HG03575 (cell line): ENCODE measurements at regions not wholly inside any gene's neighbourhood (a gene's known extent, or its start where the extent isn't known, plus 50 kb on each side); places are given as distances from the start of the nearest gene placed in this dataset.
"Not testable (repeated sequence)": the region's sequence is repeated elsewhere in the genome, so short reads cannot be mapped to it uniquely, and the experiment has no call there.

Source experiments
- ATAC-seq: cut with Tn5 transposase; IDR thresholded peaks from one replicate; pipeline ENCODE4 v1.9.1; 2021; ENCODE audit not compliant: unreplicated experiment, insufficient number of reproducible peaks, low FRiP score; ENCODE audit errors: extremely low read depth

DNA sequence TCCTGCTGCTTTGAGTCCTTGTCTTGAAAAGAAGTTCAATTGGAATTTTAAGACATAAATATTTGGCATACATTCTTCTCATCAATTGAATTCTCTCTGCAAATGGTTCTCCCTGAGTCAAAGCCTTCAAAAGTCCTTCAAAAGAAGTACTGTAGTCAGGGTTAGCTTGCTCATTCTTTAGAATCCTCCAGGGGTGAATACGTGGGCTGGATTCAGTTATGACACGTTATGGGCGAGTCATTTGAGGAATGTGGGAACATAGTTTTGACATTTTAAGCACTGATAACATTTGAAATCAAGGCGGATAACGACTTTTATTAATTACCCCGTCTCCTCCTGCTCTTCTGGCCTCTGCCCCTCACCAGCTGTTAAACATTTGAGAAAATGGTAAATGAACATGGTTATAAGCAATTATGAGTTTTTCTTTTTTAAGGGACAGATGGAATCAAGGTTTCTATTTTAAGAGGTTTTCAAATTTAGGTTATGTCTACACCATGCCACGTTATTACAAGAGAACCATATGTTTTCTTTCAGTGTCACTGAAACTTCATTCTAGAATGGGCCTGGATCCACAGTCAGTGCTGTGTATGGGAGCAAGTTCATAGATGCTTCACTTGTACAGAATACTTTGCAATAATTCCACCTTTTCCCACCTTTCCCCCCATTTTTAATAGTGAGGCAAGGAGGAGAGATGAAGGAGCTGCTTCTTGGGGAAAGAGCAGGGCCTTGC lies 273.1 kb downstream of the TSN start:
- no peak for ATAC-seq

DNA sequence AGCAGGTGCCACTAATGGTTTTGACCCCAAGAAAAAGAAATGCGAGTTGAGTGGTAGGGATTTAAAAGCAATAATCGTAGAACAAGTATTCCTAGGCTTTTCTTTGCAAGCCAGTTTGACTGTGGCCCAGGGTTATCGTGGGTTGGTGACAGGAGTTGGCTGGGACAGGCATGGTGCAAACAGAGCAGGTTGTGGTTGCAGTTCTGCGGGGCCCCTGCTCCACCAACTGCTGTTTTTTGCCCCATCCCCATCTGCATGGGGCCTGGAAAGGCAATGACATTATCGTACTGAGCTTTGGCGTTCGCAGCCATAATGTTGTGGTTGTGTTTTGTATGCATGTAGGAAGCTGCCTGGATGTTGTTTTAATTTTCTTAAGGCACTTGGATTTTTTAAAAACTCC lies 274.0 kb downstream of the TSN start:
- ATAC-seq: no peak

DNA sequence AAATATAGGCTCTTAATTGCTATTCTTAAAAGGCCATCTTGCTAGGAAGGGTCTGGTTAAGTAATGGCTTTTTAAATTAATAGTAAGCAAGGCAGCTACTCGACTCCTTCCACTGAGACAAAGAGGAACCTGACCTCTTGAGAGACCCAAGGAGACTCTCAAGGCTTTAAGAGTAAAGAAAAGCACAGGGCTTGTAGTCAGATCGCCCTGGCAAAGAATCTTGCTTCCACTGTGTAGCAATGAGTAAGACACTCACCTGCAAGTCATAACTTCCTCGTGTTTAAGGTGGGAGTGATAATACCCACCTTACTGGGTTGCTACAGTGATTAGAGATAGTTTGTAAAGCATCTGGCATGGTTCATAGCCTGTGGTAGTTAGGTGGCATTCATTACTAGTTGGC lies 274.5 kb downstream of the TSN start:
- ATAC-seq: no peak

DNA sequence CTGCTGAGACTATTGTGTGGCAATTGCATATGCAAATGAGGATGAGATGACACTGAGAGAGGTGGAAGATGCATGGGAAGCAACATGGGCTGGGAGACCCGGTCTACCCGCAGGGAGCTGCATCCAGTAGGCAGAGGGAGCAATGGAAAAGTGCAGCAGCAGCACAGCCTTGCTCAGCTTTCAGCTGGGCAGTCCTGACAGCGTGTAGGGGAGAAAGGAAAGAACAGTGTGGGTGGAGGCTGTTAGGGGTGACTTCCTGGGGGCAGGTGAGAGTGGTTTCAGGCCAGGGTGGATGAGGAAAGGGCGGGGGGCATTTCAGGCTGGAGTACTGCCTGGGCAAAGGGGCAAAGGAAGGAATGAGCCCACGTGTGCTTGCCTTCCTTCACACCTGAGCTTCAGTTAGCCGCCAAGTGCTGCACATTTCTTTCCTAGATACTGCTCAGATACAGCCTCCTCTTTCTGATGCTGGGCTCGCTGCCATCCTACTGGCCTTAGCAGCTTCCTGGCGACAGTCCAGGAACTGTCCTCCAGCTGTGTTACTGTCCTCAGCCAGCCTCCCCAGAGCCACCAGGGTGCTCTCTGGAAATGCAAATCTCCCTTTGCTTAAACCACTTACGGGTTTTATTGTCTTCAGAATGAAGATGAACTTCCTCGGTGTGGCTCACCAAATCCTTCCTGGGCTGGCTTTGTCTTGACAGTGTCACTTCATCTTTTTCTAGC lies 276.3 kb downstream of the TSN start:
- ATAC-seq: no peak

DNA sequence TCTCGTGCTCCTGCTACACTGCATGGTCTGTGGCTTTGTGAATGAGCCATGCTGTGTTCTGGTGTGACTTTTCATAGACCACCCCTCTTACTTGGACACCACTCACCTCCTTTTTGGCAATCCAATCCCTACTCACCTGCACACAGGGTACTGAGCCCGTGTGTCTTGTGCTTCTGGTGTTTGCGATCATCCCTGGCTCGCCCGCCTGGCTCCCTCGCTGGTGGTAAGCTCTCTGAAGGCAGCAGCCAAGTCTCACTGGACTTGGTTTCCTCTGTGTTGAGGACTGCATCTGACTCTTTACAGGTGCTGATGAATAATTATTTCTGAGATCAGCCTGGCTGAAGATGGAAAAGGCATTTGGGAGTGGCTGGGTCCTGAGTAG lies 276.8 kb downstream of the TSN start:
- no peak for ATAC-seq

DNA sequence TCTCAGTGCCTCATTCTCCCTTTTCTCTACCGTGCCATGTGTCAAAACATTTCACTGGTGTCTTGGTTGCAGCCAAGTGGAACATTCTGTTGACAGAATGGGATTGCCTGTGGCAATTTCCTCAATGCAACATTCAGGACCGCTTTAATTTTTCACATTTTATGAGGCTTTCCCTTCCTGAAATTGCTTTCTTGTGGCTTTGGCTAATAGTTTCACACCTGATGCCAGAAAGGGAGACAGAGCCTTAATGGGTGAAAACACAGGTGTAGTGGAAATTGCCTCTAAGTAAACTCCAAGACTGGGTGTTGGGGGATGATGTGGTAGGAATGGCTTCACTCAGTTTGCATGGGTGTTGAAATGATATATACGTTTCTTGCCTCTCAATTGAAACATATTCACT lies 278.3 kb downstream of the TSN start:
- ATAC-seq: no peak

DNA sequence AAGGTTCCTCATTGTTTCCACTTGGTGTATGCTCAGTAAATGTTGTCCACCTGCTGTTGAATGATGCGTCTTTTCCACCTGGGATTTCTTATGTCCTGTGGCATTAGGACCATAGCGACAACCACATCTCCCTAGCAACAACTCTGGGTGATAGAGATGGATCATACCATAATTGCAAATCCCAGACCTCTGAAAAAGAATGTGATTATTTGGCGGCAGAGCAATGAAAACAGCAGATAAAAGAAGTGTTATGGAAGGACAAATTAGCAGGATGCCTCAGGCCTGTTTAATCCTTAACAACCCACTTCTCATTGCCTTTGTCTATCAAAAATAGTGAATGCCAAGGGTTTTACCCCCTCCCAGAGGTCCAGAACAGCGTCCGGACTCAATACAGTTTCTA lies 278.9 kb downstream of the TSN start:
- no peak for ATAC-seq

DNA sequence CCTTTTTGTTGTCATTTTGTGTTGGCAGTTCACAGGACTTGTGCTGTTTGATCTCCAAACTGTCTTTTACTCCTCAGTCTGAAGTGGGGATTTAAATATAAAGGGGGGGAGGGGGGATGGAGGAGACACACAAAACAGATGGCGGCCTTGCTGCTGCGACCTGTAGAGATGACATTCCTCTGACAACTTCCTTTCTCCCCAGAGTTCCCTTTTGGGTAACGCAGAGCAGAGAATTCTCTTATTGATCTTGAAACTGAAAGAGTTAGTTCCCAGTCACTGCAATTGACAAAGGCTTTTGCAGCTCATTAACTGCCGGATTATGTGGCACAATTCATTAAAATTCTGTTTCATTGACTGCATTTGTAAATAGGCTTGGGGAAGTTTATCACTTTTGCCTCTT lies 279.3 kb downstream of the TSN start:
- ATAC-seq: no peak

DNA sequence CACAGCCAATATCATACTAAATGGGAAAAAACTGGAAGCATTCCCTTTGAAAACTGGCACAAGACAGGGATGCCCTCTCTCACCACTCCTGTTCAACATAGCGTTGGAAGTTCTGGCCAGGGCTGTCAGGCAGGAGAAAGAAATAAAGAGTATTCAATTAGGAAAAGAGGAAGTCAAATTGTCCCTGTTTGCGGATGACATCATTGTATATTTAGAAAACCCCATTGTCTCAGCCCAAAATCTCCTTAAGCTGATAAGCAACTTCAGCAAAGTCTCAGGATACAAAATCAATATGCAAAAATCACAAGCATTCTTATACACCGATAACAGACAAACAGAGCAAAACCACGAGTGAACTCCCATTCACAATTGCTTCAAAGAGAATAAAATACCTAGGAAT lies 283.4 kb downstream of the TSN start:
- not testable (repeated sequence) for ATAC-seq

DNA sequence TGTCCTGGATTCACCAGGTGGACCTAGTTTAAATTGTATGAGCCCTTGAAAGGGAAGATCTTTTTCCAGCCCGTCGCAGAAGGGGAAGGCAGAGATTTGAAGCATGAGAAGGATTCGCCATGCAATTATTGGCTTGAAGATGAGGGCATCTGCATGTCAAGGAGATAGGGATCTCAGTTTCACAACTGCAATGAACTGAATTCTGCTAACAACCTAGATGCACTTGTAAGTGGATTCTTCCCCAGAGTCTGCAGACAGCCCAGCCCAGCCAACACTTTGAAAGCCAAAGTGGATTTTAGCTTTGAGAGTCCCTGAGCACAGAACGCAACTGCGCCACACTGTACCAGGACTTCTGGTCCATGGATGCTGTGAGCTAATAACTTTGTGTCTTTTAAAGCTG lies 286.0 kb downstream of the TSN start:
- ATAC-seq: no peak

DNA sequence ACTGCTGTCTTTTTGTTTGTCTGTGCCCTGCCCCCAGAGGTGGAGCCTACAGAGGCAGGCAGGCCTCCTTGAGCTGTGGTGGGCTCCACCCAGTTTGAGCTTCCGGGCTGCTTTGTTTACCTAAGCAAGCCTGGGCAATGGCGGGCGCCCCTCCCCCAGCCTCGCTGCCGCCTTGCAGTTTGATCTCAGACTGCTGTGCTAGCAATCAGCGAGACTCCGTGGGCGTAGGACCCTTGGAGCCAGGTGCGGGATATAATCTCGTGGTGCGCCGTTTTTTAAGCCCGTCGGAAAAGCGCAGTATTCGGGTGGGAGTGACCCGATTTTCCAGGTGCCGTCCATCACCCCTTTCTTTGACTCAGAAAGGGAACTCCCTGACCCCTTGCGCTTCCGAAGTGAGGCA lies 296.2 kb downstream of the TSN start:
- not testable (repeated sequence) for ATAC-seq

DNA sequence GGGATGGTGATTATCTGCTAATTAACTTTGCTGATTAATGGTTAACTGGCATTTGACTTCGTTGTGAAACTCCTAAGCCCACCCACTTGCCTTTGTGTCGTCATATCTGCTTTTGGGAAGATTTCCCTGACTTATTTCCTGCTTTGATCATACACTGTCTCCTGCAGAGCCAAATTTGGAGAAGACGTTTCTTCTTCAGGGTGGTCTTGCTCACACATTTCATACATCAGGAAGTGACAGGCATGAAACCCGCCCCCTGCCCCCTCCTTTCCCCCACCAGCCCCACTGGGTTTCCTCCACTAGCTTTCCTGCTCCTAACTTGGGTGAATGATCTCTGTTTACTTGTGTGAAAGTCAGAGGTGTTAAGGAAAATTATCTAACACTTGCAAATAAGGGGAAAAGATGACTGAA lies 300.1 kb downstream of the TSN start:
- ATAC-seq: no peak

DNA sequence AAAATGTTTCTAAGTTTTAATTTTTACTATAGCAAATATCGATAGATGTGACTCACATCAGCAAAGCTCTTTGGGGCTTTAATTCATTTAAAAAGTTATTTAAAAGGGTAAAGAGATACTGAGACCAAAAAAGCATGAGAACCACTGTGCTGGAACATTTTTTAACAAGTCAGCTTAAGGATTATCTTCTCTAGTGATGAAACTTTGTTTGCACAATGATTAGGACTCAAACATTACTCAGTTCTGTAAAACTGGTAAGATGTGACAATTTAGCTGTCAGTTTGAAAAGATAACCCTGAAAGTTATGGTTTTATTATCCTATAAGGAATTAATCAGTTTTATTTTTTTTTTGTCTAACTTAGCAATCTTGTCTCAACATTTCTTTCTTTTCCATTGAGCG lies 301.4 kb downstream of the TSN start:
- ATAC-seq: no peak

DNA sequence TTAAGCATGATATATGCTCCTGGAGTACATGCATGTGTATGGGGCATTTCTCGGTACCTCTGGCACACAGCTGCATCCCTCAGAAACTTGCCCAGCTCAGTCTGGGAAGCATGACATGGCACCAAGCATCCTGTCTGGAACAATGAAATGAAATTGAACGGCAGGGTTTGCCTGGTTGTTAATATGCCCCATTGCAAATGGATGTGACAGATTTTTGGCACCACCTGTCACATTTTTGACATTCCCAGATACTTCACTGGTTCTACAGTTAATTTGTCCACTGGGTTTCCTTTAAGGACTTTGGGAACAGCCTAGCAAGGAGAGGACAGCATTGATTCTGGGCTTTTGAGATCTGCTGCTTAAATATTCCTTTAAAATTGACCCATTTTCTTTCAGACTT lies 305.8 kb downstream of the TSN start:
- ATAC-seq: no peak

DNA sequence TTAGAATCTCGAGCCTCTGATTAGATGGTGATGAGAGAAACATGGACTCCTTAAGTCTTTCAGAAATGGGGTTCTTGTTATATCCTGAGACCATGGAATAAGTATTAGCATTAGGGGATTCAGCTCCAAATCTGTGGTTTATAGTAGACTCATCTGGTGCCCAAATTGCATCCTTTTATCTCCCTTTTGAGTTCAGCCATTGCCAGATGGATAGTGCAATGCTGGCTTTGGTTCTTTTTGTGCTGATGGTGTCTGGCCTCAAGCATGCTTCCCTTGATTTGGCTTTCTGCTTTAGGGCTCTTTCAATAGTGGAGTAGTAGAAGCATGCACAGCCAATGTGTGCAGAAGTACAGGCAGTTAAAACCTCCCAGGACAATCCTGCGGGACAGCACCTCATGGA lies 306.4 kb downstream of the TSN start:
- ATAC-seq: no peak

DNA sequence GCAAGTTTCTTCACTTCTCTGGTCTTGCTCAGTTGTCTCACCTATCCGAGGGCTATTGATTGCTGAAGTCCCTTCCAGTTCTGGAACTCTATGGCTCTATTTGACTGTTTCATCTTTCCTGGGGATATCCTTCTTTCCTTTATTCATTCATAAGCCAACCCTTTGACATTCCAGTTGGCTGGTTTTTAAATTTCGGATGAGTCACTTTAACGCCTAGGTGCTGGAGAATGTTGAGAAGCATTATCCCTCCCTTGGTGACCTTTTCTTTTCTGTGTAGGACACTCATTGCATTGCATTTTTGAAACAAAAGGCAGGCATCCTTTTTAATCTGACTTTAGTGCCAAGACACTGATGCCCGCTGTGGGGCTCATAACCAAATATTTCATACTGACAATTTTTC lies 307.1 kb downstream of the TSN start:
- ATAC-seq: no peak

DNA sequence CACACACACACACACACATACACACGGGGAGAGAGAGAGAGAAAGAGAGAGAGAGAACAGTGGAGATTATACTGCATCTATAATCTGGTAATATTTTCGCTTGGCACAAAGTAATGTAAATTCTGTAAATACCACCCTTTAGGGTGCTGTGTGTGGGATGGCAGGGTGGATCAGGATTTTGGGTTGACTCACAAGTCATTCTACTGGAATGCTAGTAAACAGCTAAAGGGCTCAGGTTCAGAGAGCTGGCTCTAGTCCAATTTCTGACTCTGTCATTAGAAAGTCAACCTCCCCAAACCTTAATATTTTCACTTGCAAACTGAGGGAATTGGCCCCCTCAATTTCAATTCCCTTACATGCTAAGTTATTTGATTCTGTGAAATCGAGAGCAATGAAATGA lies 308.3 kb downstream of the TSN start:
- ATAC-seq: no peak

DNA sequence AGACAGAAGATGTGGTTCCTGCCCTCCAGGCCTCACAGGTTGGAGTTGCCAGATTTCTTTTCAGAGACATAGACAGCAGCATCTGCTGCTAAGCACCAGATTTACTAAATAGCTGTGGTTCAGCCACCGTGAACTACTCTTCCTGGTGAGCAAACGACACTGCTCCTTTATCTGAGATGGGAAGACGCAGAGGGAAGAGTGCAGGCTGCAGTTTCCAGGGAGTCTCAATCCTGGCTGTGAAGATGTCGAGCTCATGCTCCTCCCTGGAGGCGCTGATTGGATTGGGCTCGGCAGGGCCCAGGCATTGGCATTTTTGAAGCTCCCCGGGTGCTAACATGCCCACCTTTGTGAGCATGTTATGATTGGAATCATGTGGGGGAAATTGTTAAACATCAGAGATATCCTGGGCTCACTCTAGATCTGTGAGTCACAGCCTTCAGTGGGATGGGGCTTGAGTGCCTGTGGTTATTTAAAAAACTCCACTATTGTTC lies 314.8 kb downstream of the TSN start:
- ATAC-seq: no peak

DNA sequence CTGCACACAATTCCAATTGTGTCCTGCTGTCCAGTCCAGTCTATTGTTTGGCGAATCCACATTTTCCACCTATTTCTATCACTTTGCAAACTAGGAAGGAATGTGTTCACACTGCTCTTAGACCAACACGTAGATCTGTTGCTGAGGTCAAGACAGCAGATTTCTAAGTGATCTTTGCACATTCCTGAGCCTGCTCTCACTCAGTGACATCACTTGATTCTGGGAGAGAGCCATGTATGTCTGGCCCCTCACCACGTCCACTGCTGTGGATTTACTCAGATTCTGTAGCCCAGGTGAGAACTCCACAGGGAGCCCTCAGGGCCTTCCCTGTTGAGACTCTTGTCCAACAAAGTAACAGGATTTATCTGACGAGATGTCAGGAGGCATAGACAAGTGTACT lies 317.2 kb downstream of the TSN start:
- no peak for ATAC-seq

DNA sequence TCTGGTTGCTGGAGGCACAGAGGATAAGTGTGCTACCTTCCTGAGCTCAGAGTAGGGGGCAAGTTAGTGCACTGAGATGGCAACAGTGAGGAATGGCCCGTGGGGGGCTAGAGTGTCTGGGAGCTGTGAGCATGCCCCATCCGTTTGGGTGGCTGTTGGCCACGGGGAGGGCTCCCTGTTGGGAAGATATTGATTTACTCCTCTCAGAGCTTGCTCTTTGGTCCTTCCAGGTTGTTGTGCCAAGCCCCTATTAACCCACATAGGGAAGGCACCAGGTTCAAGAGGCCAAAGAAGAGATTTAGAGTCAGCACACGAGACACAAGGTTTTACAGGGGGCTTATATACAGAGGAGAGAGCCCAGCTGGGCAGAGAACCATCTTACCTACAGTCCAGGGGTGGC lies 318.8 kb downstream of the TSN start:
- ATAC-seq: no peak

DNA sequence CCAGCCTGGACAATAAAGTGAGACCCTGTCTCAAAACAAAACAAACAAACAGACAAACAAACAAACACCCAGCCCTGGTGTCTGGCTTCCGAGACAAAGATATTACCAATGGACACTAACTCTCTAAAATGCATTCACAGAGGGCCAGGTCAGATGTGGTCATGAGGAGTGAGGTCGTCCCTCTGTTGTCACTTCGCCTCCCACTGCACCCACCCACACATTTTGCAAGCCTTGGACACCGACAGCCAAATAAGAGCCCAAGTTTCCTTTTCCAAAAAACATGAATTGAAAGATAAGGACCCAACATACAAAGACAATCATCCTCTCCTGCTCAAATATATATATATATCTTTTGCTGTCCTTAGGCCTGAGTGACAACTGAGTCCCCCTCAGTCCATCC lies 319.9 kb downstream of the TSN start:
- no peak for ATAC-seq
